K562 (cell line): ENCODE measurements at regions not wholly inside any gene's neighbourhood (a gene's known extent, or its start where the extent isn't known, plus 50 kb on each side); places are given as distances from the start of the nearest gene placed in this dataset.

Experiments
- ATAC-seq: fragments of 200-7000 bp; cut with Tn5 transposase; 3 replicates; pipeline ENCODE4 v1.9.1; 2020; ENCODE audit warnings: moderate library complexity
- BruUV-seq: library from RNA; stranded (reverse); fragments of 400-500 nt; replicated peaks from 2 replicates; lab custom pipeline; 2021; lab: Mats Ljungman, UMichigan
- CTCF ChIA-PET: fragments of 300-600 bp; formaldehyde crosslinking; extraction: SDS; loops from one replicate; lab custom pipeline; 2021; ENCODE audit warnings: low intra/inter-chr PET ratio; lab: Yijun Ruan, JAX
- POLR2A ChIA-PET: fragments of 300-600, 350-650 bp; sonication (Branson Sonifier 250); formaldehyde crosslinking; extraction: SDS; loops from one replicate; lab custom pipeline; 2021; ENCODE audit warnings: antibody characterized with exemption, inconsistent platforms; lab: Yijun Ruan, JAX
- DNase-seq, 4 experiments: peaks; one replicate each; pipeline versions ENCODE4 v3.0.0 to v3.0.0-alpha.2; 2011 to 2018; ENCODE audit warnings: low spot score in 3 of 4, mixed read lengths in 3 of 4; ENCODE audit errors: extremely low read depth in 1 of 4
- FAIRE-seq: peaks from 2 replicates; lab custom pipeline; 2011; peaks lifted over from hg19 to GRCh38; lab: Jason Lieb, UNC
- H2AFZ ChIP-seq: 2 replicates; pipeline ENCODE4 v1.6.0; 2011; ENCODE audit warnings: low read depth, low read length, control low read depth, inconsistent platforms
- H3K27ac ChIP-seq: fragments of 200-600 bp; 3 replicates; pipeline ENCODE4 v1.8.0; 2011; ENCODE audit warnings: low read depth, mild to moderate bottlenecking, control low read depth, inconsistent platforms, low read length, moderate library complexity, mixed read lengths; ENCODE audit errors: extremely low read depth
- H3K27me3 ChIP-seq, 2 experiments: fragments of 300-600 bp in 1 of 2; 2 replicates in 1 of 2; 3 replicates in 1 of 2; pipeline versions ENCODE4 v1.6.0 to v1.8.0; 2011; ENCODE audit warnings: inconsistent platforms in 2 of 2, low read length in 2 of 2, mild to moderate bottlenecking in 1 of 2, mixed read lengths in 1 of 2, moderate library complexity in 1 of 2; ENCODE audit not compliant: control insufficient read depth in 2 of 2, insufficient read depth in 2 of 2
- H3K36me3 ChIP-seq: fragments of 300-600 bp; 3 replicates; pipeline ENCODE4 v1.8.0; 2011; ENCODE audit warnings: mild to moderate bottlenecking, low read length, inconsistent platforms; ENCODE audit not compliant: control insufficient read depth, insufficient read depth
- H3K4me1 ChIP-seq, 2 experiments: fragments of 200-600 bp in 1 of 2; replicated peaks in 1 of 2; 2 replicates in 1 of 2; 3 replicates in 1 of 2; pipeline versions ENCODE4 v1.5.1 to v1.8.0; 2011; ENCODE audit warnings: inconsistent platforms in 2 of 2, low read length in 2 of 2, mild to moderate bottlenecking in 1 of 2, mixed read lengths in 1 of 2, moderate library complexity in 1 of 2; ENCODE audit not compliant: control insufficient read depth in 2 of 2, insufficient read depth in 2 of 2
- H3K4me2 ChIP-seq: 2 replicates; pipeline ENCODE4 v1.6.1; 2011; ENCODE audit warnings: low read length, control low read depth, inconsistent platforms, mixed read lengths; ENCODE audit not compliant: insufficient read depth
- H3K4me3 ChIP-seq: fragments of 200-600 bp; sonication (generic), shearing (Covaris generic); 2 replicates; pipeline ENCODE4 v1.5.1; 2016; ENCODE audit warnings: control low read depth, inconsistent platforms
- H3K79me2 ChIP-seq: fragments of 200-600 bp; 3 replicates; pipeline ENCODE4 v1.8.0; 2011; ENCODE audit warnings: low read length, inconsistent platforms; ENCODE audit not compliant: control insufficient read depth, insufficient read depth
- H3K9ac ChIP-seq, 2 experiments: 2 replicates each; pipeline versions ENCODE4 v1.6.0 to v1.6.1; 2011; ENCODE audit warnings: low read depth in 2 of 2, low read length in 2 of 2, control low read depth in 1 of 2, inconsistent platforms in 1 of 2, mild to moderate bottlenecking in 1 of 2, mixed read lengths in 1 of 2; ENCODE audit not compliant: insufficient read depth in 1 of 2
- H3K9me1 ChIP-seq: one replicate; pipeline ENCODE4 v1.6.0; 2011; ENCODE audit warnings: inconsistent platforms, mild to moderate bottlenecking, low read length, moderate library complexity; ENCODE audit not compliant: control insufficient read depth, insufficient read depth
- H3K9me3 ChIP-seq: replicated peaks from 2 replicates; pipeline ENCODE4 v1.5.1; 2011; ENCODE audit warnings: low read depth, low read length, inconsistent platforms; ENCODE audit not compliant: control insufficient read depth, insufficient read depth
- H4K20me1 ChIP-seq: replicated peaks from 2 replicates; pipeline ENCODE4 v1.6.1; 2011; ENCODE audit warnings: low read length, inconsistent platforms, mixed read lengths; ENCODE audit not compliant: control insufficient read depth, insufficient read depth
- BRCA1 ChIP-seq, 2 experiments: fragments of 450-650 bp in 1 of 2; sonication (generic) in 1 of 2; formaldehyde crosslinking in 1 of 2; IDR thresholded peaks; 2 replicates each; pipeline versions ENCODE4 v1.5.0 to v1.6.1; 2017 to 2020; ENCODE audit warnings: mild to moderate bottlenecking in 1 of 2, missing genetic modification reagents in 1 of 2
- ETV5 ChIP-seq: sonication (generic); formaldehyde crosslinking; IDR thresholded peaks from 2 replicates; pipeline ENCODE4 v1.4.0; 2020; ENCODE audit warnings: low read depth, mild to moderate bottlenecking, missing genetic modification reagents
- HNRNPLL ChIP-seq: fragments of 200-400 bp; formaldehyde crosslinking; IDR thresholded peaks from 2 replicates; pipeline ENCODE4 v1.6.1; 2017; ENCODE audit warnings: low read length, low read depth, mild to moderate bottlenecking; ENCODE audit not compliant: poor library complexity, severe bottlenecking
- MAFF ChIP-seq: IDR thresholded peaks from 2 replicates; pipeline ENCODE4 v1.6.1; 2012; ENCODE audit warnings: low read length, improper control_type of control experiment
- MYBL2 ChIP-seq, 2 experiments: fragments of 450-650 bp in 1 of 2; sonication (generic) in 1 of 2; formaldehyde crosslinking in 1 of 2; IDR thresholded peaks; 2 replicates each; pipeline versions ENCODE4 v1.6.1 to v1.8.1; 2017 to 2022; ENCODE audit warnings: borderline replicate concordance in 1 of 2, inconsistent platforms in 1 of 2, low read depth in 1 of 2, mild to moderate bottlenecking in 1 of 2, missing genetic modification reagents in 1 of 2, moderate library complexity in 1 of 2
- NFIC ChIP-seq: fragments of 450-650 bp; IDR thresholded peaks from 2 replicates; pipeline ENCODE4 v1.6.1; 2017; ENCODE audit warnings: mild to moderate bottlenecking, inconsistent platforms
- POLR3A ChIP-seq: IDR thresholded peaks from 2 replicates; pipeline ENCODE4 v1.6.1; 2011; ENCODE audit warnings: borderline replicate concordance, mild to moderate bottlenecking, moderate library complexity; ENCODE audit not compliant: insufficient read length, insufficient read depth; ENCODE audit errors: extremely low read depth
- PRPF4 ChIP-seq: fragments of 200-400 bp; formaldehyde crosslinking; IDR thresholded peaks from one replicate; pipeline ENCODE4 v1.6.1; 2017; ENCODE audit warnings: low read length, low read depth, mild to moderate bottlenecking; ENCODE audit not compliant: insufficient read depth, poor library complexity, severe bottlenecking
- RB1 ChIP-seq: fragments of 450-650 bp; IDR thresholded peaks from 2 replicates; pipeline ENCODE4 v1.6.1; 2017; ENCODE audit warnings: low read depth, mild to moderate bottlenecking
- ZFX ChIP-seq: sonication (generic); formaldehyde crosslinking; IDR thresholded peaks from 2 replicates; pipeline ENCODE4 v1.8.0; 2022; ENCODE audit warnings: mild to moderate bottlenecking, missing genetic modification reagents, moderate library complexity
- ZNF232 ChIP-seq: sonication (generic); formaldehyde crosslinking; IDR thresholded peaks from 2 replicates; pipeline ENCODE4 v1.8.0; 2022; ENCODE audit warnings: mild to moderate bottlenecking, missing genetic modification reagents
- ZNF311 ChIP-seq: fragments of 250-450 bp; sonication (Bioruptor Pico); IDR thresholded peaks from 2 replicates; pipeline ENCODE4 v1.4.0; 2020; ENCODE audit warnings: mild to moderate bottlenecking, moderate library complexity
- ZNF316 ChIP-seq: fragments of 450-650 bp; IDR thresholded peaks from 2 replicates; pipeline ENCODE4 v1.6.1; 2016
- ZNF431 ChIP-seq: sonication (generic); formaldehyde crosslinking; IDR thresholded peaks from 2 replicates; pipeline ENCODE4 v1.8.0; 2022; ENCODE audit warnings: mild to moderate bottlenecking, missing genetic modification reagents
- WGBS: fragments of 100-300 bp; shearing (Covaris generic); methylation state at CpG from one replicate; pipeline ENCODE4 v1.1.6; 2016; ENCODE audit warnings: low coverage, mixed read lengths; ENCODE audit not compliant: insufficient coverage; ENCODE audit errors: missing lambda C conversion rate; 5-methylcytosine and 5-hydroxymethylcytosine counted together
- in situ Hi-C: fragments of 300-500 bp; cut with MboI; formaldehyde crosslinking; loops from 4 replicates; pipeline ENCODE4 v1.15.0; 2018; ENCODE audit warnings: inconsistent platforms, mixed read lengths
- intact Hi-C: fragments of 100-400 bp; cut with micrococcal nuclease; formaldehyde crosslinking; loops from 2 replicates; pipeline ENCODE4 v1.14.2; 2022
- TF ChIP-seq, protein P1 (sequence below): fragments of 250-450 bp; sonication (Bioruptor Pico); IDR thresholded peaks from 2 replicates; pipeline ENCODE4 v1.8.0; 2021; ENCODE audit warnings: borderline replicate concordance, mild to moderate bottlenecking, moderate library complexity; ENCODE audit not compliant: poor library complexity, severe bottlenecking

DNA sequence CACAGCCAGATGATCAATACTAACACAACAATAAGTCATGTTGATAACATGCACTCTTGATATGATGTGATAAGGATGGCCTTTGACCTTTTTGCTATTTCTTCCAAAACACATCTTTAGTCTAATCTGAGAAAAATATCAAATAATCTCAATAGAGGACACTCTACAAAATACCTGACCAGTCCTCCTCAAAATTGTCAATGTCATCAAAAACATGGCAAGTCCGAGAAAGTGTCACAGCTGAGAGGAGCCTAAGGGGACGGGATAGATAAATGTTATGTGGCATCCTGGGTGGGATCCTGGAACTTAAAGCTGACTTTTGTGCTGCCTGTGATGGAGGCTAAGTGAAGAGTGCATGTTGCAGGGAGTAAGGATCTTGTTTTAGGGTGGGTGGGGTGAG lies 699.6 kb upstream of the ADAMTS16 start:
- 0% methylated on average over 2 of the region's 2 CpGs for WGBS
- intact Hi-C loops: no loop called here
- Histone ChIP-seq H3K4me1 (no peaks in the 10 kb centered on the region), H3K9ac (no peak overlapping the region), H4K20me1 (no peaks in the 10 kb centered on the region), H3K27me3 (no peaks in the 10 kb centered on the region), H3K9me1 (no peaks in the 10 kb centered on the region), H3K9me3 (no peaks in the 10 kb centered on the region; the same call in 1 of the 2 replicates), H3K4me3 (no peak overlapping the region), H3K4me2 (no peak overlapping the region), H3K79me2 (no peaks in the 10 kb centered on the region), H3K27ac (no peak overlapping the region), H3K36me3 (no peaks in the 10 kb centered on the region), H2AFZ (no peak overlapping the region)
- peak; percentile 33; the same call in 1 of the 2 replicates for TF ChIP-seq ZNF316
- no peak for TF ChIP-seq ZNF431 (CRISPR knock-in tag)
- TF ChIP-seq MAFF: peak; percentile 56
- FAIRE-seq: no peak
- ChIA-PET POLR2A (no interaction called here), CTCF (no interaction called here)
- in situ Hi-C loops: no loop called here
- no peak for DNase-seq
- no TSS peak for BruUV-seq
- ATAC-seq: no peak

DNA sequence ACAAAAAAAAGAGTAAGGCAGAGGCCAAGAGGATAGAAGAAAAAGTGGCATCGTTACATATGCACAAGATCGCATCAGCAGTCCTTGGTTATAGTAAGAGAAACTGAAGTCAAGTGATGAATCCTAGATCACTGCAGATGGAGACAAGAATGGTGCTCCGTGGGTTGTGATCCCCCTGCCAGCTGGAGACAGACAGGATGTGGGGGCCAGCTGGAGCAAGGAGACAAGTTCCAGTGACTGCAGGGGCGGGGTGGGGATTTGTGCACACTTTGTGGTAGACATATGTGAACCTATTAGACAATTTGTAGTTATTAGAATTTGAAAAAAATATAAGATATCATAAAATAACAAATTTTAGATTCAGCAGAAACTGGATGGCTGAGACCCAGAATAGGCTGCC lies 697.9 kb upstream of the ADAMTS16 start:
- Histone ChIP-seq H3K4me2 (no peak overlapping the region), H4K20me1 (no peaks in the 10 kb centered on the region), H3K4me1 (no peaks in the 10 kb centered on the region), H3K9me1 (no peaks in the 10 kb centered on the region), H3K36me3 (no peaks in the 10 kb centered on the region), H3K27me3 (no peaks in the 10 kb centered on the region), H3K79me2 (no peaks in the 10 kb centered on the region), H2AFZ (no peak overlapping the region), H3K9me3 (no peaks in the 10 kb centered on the region), H3K9ac (no peak overlapping the region), H3K27ac (no peak overlapping the region), H3K4me3 (no peak overlapping the region)
- intact Hi-C loops: no loop called here
- FAIRE-seq: no peak
- in situ Hi-C loops: no loop called here
- no peak for DNase-seq
- BruUV-seq: no TSS peak
- CTCF ChIA-PET: no interaction called here
- TF ChIP-seq ZNF232 (no peak), NFIC (no peak), MYBL2 (IDR thresholded peaks at IDR 0.05; ENCODE audit: low read depth) (no peak), MYBL2 (CRISPR knock-in tag; IDR thresholded peaks at IDR 0.05; ENCODE audit: borderline replicate concordance) (no peak), POLR3A (no peak), ZNF311 (CRISPR knock-in tag) (no peak), HNRNPLL (no peak), ETV5 (CRISPR knock-in tag) (no peak), PRPF4 (no peak), BRCA1 (IDR thresholded peaks at IDR 0.05) (no peak), BRCA1 (CRISPR knock-in tag; IDR thresholded peaks at IDR 0.05) (no peak), ZFX (CRISPR knock-in tag) (no peak), RB1 (no peak)
- TF ChIP-seq, protein P1, sequence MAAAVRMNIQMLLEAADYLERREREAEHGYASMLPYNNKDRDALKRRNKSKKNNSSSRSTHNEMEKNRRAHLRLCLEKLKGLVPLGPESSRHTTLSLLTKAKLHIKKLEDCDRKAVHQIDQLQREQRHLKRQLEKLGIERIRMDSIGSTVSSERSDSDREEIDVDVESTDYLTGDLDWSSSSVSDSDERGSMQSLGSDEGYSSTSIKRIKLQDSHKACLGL (CRISPR knock-in tag): no peak
- no peak for ATAC-seq
- POLR2A ChIA-PET: no interaction called here
- WGBS: 0% methylated on average over 4 of the region's 4 CpGs
